GM19239 (cell line): ENCODE measurements at regions not wholly inside any gene's neighbourhood (a gene's known extent, or its start where the extent isn't known, plus 50 kb on each side); places are given as distances from the start of the nearest gene placed in this dataset.

Experiments used
- DNase-seq: peaks from one replicate; pipeline ENCODE4 v3.0.0; 2011; ENCODE audit warnings: low spot score; ENCODE audit not compliant: insufficient read length
- FAIRE-seq: peaks from 2 replicates; lab custom pipeline; 2011; peaks lifted over from hg19 to GRCh38; lab: Jason Lieb, UNC

- DNase-seq: peak; percentile 4
- FAIRE-seq: peak; percentile 57
Observed at GRCh38 chr4:54800831-54801530, 143.2 kb downstream of the KIT start.

DNA sequence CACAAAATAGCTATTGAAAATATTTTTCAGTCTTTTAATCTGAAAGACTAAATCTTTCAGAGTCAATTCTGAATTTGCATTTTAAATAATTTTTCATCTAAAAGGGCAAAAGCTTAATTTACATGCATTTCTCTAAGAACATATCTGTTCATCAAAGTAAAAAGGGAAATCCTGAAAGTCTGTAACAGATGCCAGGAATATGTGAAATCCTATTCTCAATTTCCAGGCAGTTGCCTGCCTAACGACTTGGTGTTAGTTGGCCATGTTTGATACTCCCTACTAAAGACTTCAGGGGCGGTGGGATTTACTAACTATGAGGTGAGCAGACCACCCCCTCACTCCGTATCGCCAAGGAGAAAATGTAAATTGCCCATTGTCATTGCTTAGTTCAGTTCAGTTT is 136.8 kb downstream of the KIT start:
- FAIRE-seq: no peak

GRCh38 chr4:54793856-54794422 is 136.2 kb downstream of the KIT start:
- DNase-seq (no peak), FAIRE-seq (no peak)

More for the DNA sequence above, 136.8 kb downstream of the KIT start:
- DNase-seq: no peak
